ENCODE measurements at regions not wholly inside any gene's neighbourhood (a gene's known extent, or its start where the extent isn't known, plus 50 kb on each side); places are given as distances from the start of the nearest gene placed in this dataset.

DNA sequence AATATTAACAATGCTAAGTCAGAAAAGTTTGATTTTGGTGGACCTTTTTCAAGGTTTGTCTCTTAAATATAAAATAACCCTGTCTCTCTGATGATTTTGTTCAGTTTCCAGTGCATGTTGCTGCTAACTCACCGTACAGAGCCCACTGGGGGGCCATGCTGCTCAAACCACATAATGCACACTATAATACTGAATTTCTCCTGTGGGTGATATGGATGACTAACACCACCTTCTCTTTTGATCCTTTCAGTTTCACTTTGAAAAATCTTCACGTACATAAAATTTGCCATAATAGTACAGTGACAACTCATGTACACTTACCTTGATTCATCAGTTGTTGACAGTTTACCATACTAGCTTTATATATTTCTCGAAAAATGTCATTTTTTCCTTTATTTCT is 506.6 kb upstream of the MAN1A1 start:
- TF ChIP-seq POLR2A (IDR thresholded peaks at IDR 0.05): no peak
- TF ChIP-seq CTCF (IDR thresholded peaks at IDR 0.05): no peak

Measured in heart left ventricle (tissue), 13 donors.